Tibial nerve (tissue), 4 donors: ENCODE measurements at regions not wholly inside any gene's neighbourhood (a gene's known extent, or its start where the extent isn't known, plus 50 kb on each side); places are given as distances from the start of the nearest gene placed in this dataset.
A peak's percentile ranks its signal among the peaks of the same experiment; 100 is the strongest.
"Not testable (repeated sequence)": the region's sequence is repeated elsewhere in the genome, so short reads cannot be mapped to it uniquely, and the experiment has no call there.

ENCODE experiments used
- DNase-seq, 2 donors: peaks; one replicate each; pipeline ENCODE4 v3.0.0-alpha.2; 2019; ENCODE audit warnings: low spot score in 2 of 2
- H3K27ac ChIP-seq, 4 donors: fragments of 200-600 bp; sonication (generic) in 3 of 4; one replicate each; pipeline ENCODE4 v1.5.1; 2017 to 2019; ENCODE audit warnings: mild to moderate bottlenecking in 1 of 4
- H3K27me3 ChIP-seq, 2 donors: fragments of 200-600 bp; sonication (generic) in 1 of 2; one replicate each; pipeline versions ENCODE4 v1.5.1 to v1.6.0; 2017 to 2019
- H3K36me3 ChIP-seq, 3 donors: fragments of 200-600 bp; sonication (generic); one replicate each; pipeline ENCODE4 v1.5.1; 2018 to 2019
- H3K4me1 ChIP-seq, 4 donors: fragments of 200-600 bp; sonication (generic) in 3 of 4; one replicate each; pipeline ENCODE4 v1.5.1; 2017 to 2019
- H3K4me3 ChIP-seq, 4 donors: fragments of 200-600 bp; sonication (generic) in 3 of 4; one replicate each; pipeline ENCODE4 v1.5.1; 2017 to 2019; ENCODE audit warnings: mild to moderate bottlenecking in 1 of 4, moderate library complexity in 1 of 4
- H3K9me3 ChIP-seq, 4 donors: fragments of 200-600 bp; sonication (generic) in 3 of 4; one replicate each; pipeline ENCODE4 v1.5.1; 2017 to 2019
- EP300 ChIP-seq, 2 donors: sonication (generic); formaldehyde crosslinking; IDR thresholded peaks; one replicate each; pipeline ENCODE4 v1.6.1; 2017; ENCODE audit warnings: antibody characterized with exemption in 2 of 2, mild to moderate bottlenecking in 1 of 2
- POLR2A ChIP-seq, 2 donors: fragments of 450-650 bp; IDR thresholded peaks; one replicate each; pipeline ENCODE4 v1.6.1; 2017; ENCODE audit warnings: antibody characterized with exemption in 2 of 2, mild to moderate bottlenecking in 2 of 2, moderate library complexity in 2 of 2
- WGBS, 2 donors: methylation state at CpG; one replicate each; pipeline ENCODE4 v1.1.5; 2018; 5-methylcytosine and 5-hydroxymethylcytosine counted together
- TF ChIP-seq, protein P1 (sequence below), 5 experiments: fragments of 200-600 bp in 3 of 5; fragments of 450-650 bp in 2 of 5; sonication (generic) in 3 of 5; IDR thresholded peaks; one replicate each; pipeline ENCODE4 v1.5.1; 2016 to 2019; ENCODE audit warnings: antibody characterized with exemption in 5 of 5, mild to moderate bottlenecking in 3 of 5, moderate library complexity in 2 of 5

- peak overlapping the region; percentile 31 to 61 (median 54) for H3K4me3 ChIP-seq
- H3K36me3 ChIP-seq = no peaks in the 10 kb centered on the region
- H3K27ac ChIP-seq = peak overlapping the region in 3 of 4 donors; percentile 63 to 85 (median 82)
- H3K9me3 ChIP-seq = no peaks in the 10 kb centered on the region
- peak; percentile 67 to 73 for DNase-seq
- no peaks in the 10 kb centered on the region for H3K27me3 ChIP-seq
- TF ChIP-seq POLR2A (IDR thresholded peaks at IDR 0.05) (no peak), EP300 (IDR thresholded peaks at IDR 0.05) (no peak)
- TF ChIP-seq, protein P1, sequence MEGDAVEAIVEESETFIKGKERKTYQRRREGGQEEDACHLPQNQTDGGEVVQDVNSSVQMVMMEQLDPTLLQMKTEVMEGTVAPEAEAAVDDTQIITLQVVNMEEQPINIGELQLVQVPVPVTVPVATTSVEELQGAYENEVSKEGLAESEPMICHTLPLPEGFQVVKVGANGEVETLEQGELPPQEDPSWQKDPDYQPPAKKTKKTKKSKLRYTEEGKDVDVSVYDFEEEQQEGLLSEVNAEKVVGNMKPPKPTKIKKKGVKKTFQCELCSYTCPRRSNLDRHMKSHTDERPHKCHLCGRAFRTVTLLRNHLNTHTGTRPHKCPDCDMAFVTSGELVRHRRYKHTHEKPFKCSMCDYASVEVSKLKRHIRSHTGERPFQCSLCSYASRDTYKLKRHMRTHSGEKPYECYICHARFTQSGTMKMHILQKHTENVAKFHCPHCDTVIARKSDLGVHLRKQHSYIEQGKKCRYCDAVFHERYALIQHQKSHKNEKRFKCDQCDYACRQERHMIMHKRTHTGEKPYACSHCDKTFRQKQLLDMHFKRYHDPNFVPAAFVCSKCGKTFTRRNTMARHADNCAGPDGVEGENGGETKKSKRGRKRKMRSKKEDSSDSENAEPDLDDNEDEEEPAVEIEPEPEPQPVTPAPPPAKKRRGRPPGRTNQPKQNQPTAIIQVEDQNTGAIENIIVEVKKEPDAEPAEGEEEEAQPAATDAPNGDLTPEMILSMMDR (IDR thresholded peaks at IDR 0.05) = peak; percentile 70 to 89 (median 86)
- WGBS, 2 donors = 6 to 8% methylated on average over 56 to 59 of the region's 78 CpGs
- peaks cover 0 to 19% (median 0%) of the 10 kb centered on the region in 4 donors for H3K4me1 ChIP-seq
These were observed 135.4 kb downstream of the KCNJ12 start for GRCh38 chr17:21511363-21512195.

DNA sequence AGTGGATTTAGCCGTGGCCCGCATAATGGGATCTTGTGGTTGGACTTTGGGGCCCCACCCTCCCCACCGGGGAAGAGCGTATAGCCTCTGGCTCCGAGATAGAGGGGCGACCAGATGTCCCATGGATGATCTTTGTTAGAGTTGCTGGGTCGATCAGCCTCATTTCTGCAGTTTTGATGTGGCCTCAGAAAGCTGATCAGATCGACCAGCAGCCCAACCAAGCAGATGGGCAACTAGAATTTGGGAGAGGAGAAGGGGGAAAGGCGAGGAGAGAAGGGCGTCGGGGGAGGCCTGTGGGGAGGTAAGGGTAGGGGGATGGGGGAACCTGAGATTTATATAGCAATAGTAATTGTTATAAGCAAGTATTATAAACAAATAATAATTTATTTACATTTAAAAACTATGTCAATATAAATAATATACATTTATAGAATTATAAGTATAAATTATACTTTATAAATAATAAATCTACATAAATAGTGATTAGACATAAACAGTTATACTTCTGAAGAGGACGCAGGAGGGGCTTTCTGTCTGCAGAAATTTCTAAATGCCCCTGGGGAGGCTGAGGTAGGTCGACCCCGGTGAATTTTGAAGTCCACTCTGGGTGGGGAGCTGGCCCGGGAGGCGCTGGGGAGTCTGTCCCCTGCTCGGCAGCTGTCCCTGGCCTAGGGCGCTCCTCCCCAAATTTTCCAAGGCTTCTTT lies 136.3 kb downstream of the KCNJ12 start:
- peak overlapping the region in 1 of 4 donors; percentile 7 for H3K4me3 ChIP-seq
- no peaks in the 10 kb centered on the region for H3K36me3 ChIP-seq
- TF ChIP-seq POLR2A (IDR thresholded peaks at IDR 0.05) = no peak
- TF ChIP-seq, protein P1 (IDR thresholded peaks at IDR 0.05) = no peak
- TF ChIP-seq EP300 (IDR thresholded peaks at IDR 0.05) = no peak
- H3K4me1 ChIP-seq = peaks cover 0 to 19% (median 0%) of the 10 kb centered on the region in 4 donors
- peak overlapping the region in 3 of 4 donors; percentile 4 to 85 (median 82) for H3K27ac ChIP-seq
- no peak for DNase-seq
- H3K9me3 ChIP-seq = no peaks in the 10 kb centered on the region
- H3K27me3 ChIP-seq = no peaks in the 10 kb centered on the region
- WGBS, 2 donors = 60 to 63% methylated on average over 18 of the region's 18 CpGs

GRCh38 chr17:21513012-21513570 lies 136.9 kb downstream of the KCNJ12 start:
- TF ChIP-seq, protein P1 (IDR thresholded peaks at IDR 0.05) = peak; percentile 76 to 85 (median 80)
- no peak for TF ChIP-seq POLR2A (IDR thresholded peaks at IDR 0.05)
- peaks cover 0 to 19% (median 0%) of the 10 kb centered on the region in 4 donors for H3K4me1 ChIP-seq
- peak overlapping the region in 1 of 4 donors; percentile 7 for H3K4me3 ChIP-seq
- DNase-seq = peak; percentile 52 to 70
- H3K27ac ChIP-seq = peak overlapping the region in 1 of 4 donors; percentile 22
- no peaks in the 10 kb centered on the region for H3K36me3 ChIP-seq
- no peaks in the 10 kb centered on the region for H3K27me3 ChIP-seq
- WGBS, 2 donors = 5% methylated on average over 21 to 24 of the region's 24 CpGs
- no peaks in the 10 kb centered on the region for H3K9me3 ChIP-seq

- H3K36me3 ChIP-seq, H3K4me3 ChIP-seq, H3K27ac ChIP-seq, H3K27me3 ChIP-seq, H3K9me3 ChIP-seq, DNase-seq: not testable (repeated sequence)
- WGBS, 2 donors = 82 to 86% methylated on average over 1 of the region's 1 CpG
- peaks cover 0 to 19% (median 0%) of the 10 kb centered on the region in 4 donors for H3K4me1 ChIP-seq
These were observed 138.4 kb downstream of the KCNJ12 start for GRCh38 chr17:21514567-21514966.

- WGBS, 2 donors = 51 to 55% methylated on average over 9 of the region's 9 CpGs
- no peak for DNase-seq
These were observed 141.6 kb downstream of the KCNJ12 start for GRCh38 chr17:21517538-21518293.

More at GRCh38 chr17:21517538-21518293, 141.6 kb downstream of the KCNJ12 start:
- Histone ChIP-seq H3K4me1 (peaks cover 0 to 3% (median 0%) of the 10 kb centered on the region in 4 donors), H3K4me3 (no peak overlapping the region), H3K27me3 (no peaks in the 10 kb centered on the region), H3K9me3 (no peaks in the 10 kb centered on the region), H3K36me3 (no peaks in the 10 kb centered on the region), H3K27ac (no peak overlapping the region)
- no peak for TF ChIP-seq POLR2A (IDR thresholded peaks at IDR 0.05)
- TF ChIP-seq EP300 (IDR thresholded peaks at IDR 0.05) = no peak
- TF ChIP-seq, protein P1 (IDR thresholded peaks at IDR 0.05) = no peak
